T-cell (primary cell): ENCODE measurements at regions not wholly inside any gene's neighbourhood (a gene's known extent, or its start where the extent isn't known, plus 50 kb on each side); places are given as distances from the start of the nearest gene placed in this dataset.

ENCODE experiments used
- ATAC-seq, 4 experiments: fragments of 200-7000 bp in 3 of 4; fragments of 150-1000 bp in 1 of 4; cut with Tn5 transposase; replicated peaks in 1 of 4; 1 replicate in 3 of 4; 2 replicates in 1 of 4; pipeline ENCODE4 v1.10.0; 2021; ENCODE audit warnings: moderate library complexity in 3 of 4, mild to moderate bottlenecking in 2 of 4, moderate number of reproducible peaks in 1 of 4
- CTCF ChIA-PET, 2 donors: fragments of 300-600 bp; sonication (Branson Sonifier 250); formaldehyde crosslinking; loops; one replicate each; lab custom pipeline; 2022; ENCODE audit warnings: antibody characterized with exemption in 2 of 2; lab: Charles Lee
- POLR2A ChIA-PET, 2 donors: fragments of 300-600 bp; sonication (Branson Sonifier 250); formaldehyde crosslinking; loops; one replicate each; lab custom pipeline; 2022; ENCODE audit warnings: antibody characterized with exemption in 2 of 2; lab: Charles Lee
- DNase-seq, 35 experiments: peaks; one replicate each; pipeline versions ENCODE4 v3.0.0 to v3.0.0-alpha.2; 2013 to 2023
- H3K27ac ChIP-seq: one replicate; pipeline ENCODE4 v1.5.1; 2013; ENCODE audit warnings: low read length
- H3K27me3 ChIP-seq, 2 experiments: replicated peaks in 1 of 2; 1 replicate in 1 of 2; 2 replicates in 1 of 2; pipeline versions ENCODE4 v1.6.1 to v1.7.0; 2013; ENCODE audit warnings: low read length in 1 of 2, mixed read lengths in 1 of 2; ENCODE audit not compliant: control insufficient read depth in 2 of 2, insufficient read depth in 2 of 2; ENCODE audit errors: extremely low read depth in 1 of 2
- H3K36me3 ChIP-seq, 2 donors: 1 replicate in 1 of 2; 2 replicates in 1 of 2; pipeline versions ENCODE4 v1.6.1 to v1.7.0; 2013; ENCODE audit warnings: low read length in 1 of 2; ENCODE audit not compliant: control insufficient read depth in 2 of 2, insufficient read depth in 1 of 2; ENCODE audit errors: extremely low read depth in 1 of 2
- H3K4me1 ChIP-seq, 2 experiments: 1 replicate in 1 of 2; 2 replicates in 1 of 2; pipeline versions ENCODE4 v1.6.1 to v1.7.0; 2013; ENCODE audit warnings: low read length in 2 of 2, mixed read lengths in 1 of 2; ENCODE audit not compliant: insufficient read depth in 2 of 2, control insufficient read depth in 1 of 2; ENCODE audit errors: extremely low read depth in 1 of 2
- H3K4me3 ChIP-seq, 2 donors: 1 replicate in 1 of 2; 2 replicates in 1 of 2; pipeline versions ENCODE4 v1.5.1 to v1.7.0; 2013; ENCODE audit warnings: mild to moderate bottlenecking in 2 of 2, low read length in 1 of 2, moderate library complexity in 1 of 2; ENCODE audit not compliant: control insufficient read depth in 1 of 2; ENCODE audit errors: extremely low read depth in 1 of 2
- H3K9me3 ChIP-seq: 2 replicates; pipeline ENCODE4 v1.7.0; 2013
- H3K27ac Mint-ChIP-seq, 2 donors: one replicate each; pipeline ENCODE4 v1.8.0; 2020 to 2021; ENCODE audit warnings: mild to moderate bottlenecking in 2 of 2, mixed read lengths in 2 of 2
- H3K27me3 Mint-ChIP-seq, 2 donors: one replicate each; pipeline ENCODE4 v1.8.0; 2021 to 2022; ENCODE audit warnings: mixed read lengths in 2 of 2
- H3K36me3 Mint-ChIP-seq: one replicate; pipeline ENCODE4 v1.8.0; 2021; ENCODE audit warnings: mixed read lengths
- H3K4me1 Mint-ChIP-seq, 3 donors: one replicate each; pipeline ENCODE4 v1.8.0; 2020 to 2022; ENCODE audit warnings: mixed read lengths in 3 of 3, mild to moderate bottlenecking in 1 of 3
- H3K4me3 Mint-ChIP-seq, 3 donors: one replicate each; pipeline ENCODE4 v1.8.0; 2020 to 2022; ENCODE audit warnings: mild to moderate bottlenecking in 3 of 3, mixed read lengths in 3 of 3, moderate library complexity in 3 of 3
- H3K9me3 Mint-ChIP-seq, 3 donors: one replicate each; pipeline ENCODE4 v1.8.0; 2020 to 2022; ENCODE audit warnings: mixed read lengths in 3 of 3
- WGBS: methylation state at CpG from one replicate; pipeline ENCODE4 v1.1.5; 2013; ENCODE audit warnings: missing lambda C conversion rate; ENCODE audit not compliant: insufficient coverage; 5-methylcytosine and 5-hydroxymethylcytosine counted together

DNA sequence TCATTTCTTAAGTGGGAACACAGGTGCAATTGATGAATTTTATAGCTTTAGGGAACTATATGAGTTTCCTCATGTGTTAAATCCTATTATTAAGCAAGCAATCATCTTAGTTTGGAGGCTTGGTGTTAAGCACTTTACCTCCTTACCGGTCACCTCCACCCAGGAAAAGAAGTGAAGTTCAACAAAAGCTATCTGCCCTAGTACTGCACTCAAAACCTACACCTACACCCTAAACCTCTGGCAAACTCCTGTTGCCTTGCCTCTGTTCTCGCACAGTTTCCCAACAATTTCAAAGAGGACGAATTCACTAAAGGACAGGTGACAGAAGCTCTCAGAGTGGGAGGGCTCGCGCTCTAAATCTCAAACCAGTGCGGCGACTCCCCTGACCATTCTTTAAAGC is 85.7 kb upstream of the TENT5D start:
- Mint-ChIP-seq H3K27ac (no peak overlapping the region), H3K9me3 (no peaks in the 10 kb centered on the region), H3K36me3 (no peaks in the 10 kb centered on the region), H3K27me3 (peaks cover 0 to 6% of the 10 kb centered on the region in 2 donors), H3K4me1 (no peaks in the 10 kb centered on the region), H3K4me3 (peak overlapping the region in 1 of 3 donors; percentile 28)
- Histone ChIP-seq H3K4me1 (no peaks in the 10 kb centered on the region), H3K4me3 (no peak overlapping the region), H3K36me3 (no peaks in the 10 kb centered on the region), H3K9me3 (no peaks in the 10 kb centered on the region), H3K27me3 (no peaks in the 10 kb centered on the region), H3K27ac (no peak overlapping the region)
- ATAC-seq (no peak), DNase-seq (no peak)
- ChIA-PET CTCF (no interaction called here), POLR2A (no interaction called here)
- WGBS: 12% methylated on average over 4 of the region's 7 CpGs

DNA sequence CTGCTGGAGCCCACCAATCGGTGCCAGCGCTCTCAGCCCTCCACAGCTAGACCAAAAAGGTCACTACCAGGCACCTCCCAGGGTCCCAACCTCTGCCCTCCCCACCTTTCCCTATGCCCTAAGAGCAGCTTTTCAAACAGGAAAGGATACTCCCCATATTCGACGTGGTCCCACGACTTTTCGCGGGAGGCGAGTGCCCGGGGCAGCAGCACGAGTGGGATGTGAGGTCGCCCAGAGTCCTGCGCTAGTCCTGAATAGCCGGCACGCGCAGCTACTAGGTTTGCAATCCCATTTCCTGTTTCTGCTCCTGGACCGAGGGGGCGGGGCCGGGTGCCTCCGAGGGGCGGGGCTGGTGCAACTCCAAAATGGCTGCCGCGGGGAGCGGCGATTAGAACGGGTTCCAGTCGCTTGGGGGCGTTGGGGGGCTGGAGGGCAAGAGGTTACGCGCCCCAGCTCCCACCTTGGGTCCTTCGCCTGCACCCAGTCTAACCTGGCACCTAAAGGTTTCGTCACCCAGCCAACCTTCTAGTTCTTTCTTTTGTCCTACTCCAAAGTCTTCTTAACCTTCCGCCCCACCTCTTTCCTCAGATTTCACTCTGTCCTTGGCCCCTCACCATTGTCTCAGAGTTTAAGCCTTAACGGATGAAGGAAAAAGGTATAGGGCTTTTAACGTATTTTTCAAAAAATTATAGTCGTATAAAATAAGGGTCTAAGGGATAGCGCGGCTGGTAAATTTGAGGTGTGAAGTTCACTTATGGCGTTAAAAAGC is 85.0 kb upstream of the TENT5D start:
- 14% methylated on average over 12 of the region's 38 CpGs for WGBS
- ATAC-seq (no peak), DNase-seq (peak in 2 of 35 experiments; percentile 0 to 1)
- no peaks in the 10 kb centered on the region for H3K27me3 ChIP-seq
- Mint-ChIP-seq H3K36me3 (no peaks in the 10 kb centered on the region), H3K9me3 (no peaks in the 10 kb centered on the region), H3K27me3 (peaks cover 0 to 6% of the 10 kb centered on the region in 2 donors), H3K4me1 (no peaks in the 10 kb centered on the region), H3K4me3 (peak overlapping the region in 1 of 3 donors; percentile 28), H3K27ac (no peak overlapping the region)
- H3K36me3 ChIP-seq: no peaks in the 10 kb centered on the region
- no peak overlapping the region for H3K27ac ChIP-seq
- ChIA-PET CTCF (no interaction called here), POLR2A (no interaction called here)
- no peaks in the 10 kb centered on the region for H3K9me3 ChIP-seq
- H3K4me3 ChIP-seq: no peak overlapping the region
- no peaks in the 10 kb centered on the region for H3K4me1 ChIP-seq

DNA sequence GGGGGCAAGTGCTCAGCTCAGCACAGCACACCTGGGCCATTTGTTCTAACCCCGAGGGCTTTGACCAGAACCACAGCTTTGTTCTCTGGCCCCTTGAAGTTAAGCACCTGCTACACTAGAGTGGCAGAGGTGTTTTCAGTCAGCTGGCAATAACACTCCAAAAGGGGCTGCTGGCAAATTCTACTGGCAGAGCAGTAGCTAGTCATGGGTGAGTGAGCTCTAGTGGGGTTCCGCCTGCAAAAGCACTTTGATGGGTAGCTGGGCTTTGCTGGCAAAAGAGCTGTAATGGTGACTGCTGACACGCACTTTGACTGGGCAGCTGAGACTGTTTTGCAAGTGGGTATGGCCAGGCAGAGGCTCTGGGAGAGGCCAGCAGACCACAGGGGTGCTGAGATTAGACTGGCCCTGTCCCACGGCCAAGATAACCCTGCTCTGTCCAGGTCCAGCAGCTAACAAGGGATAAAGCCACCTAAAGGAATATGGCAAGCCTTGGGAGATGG is 65.2 kb upstream of the TENT5D start:
- ATAC-seq (no peak), DNase-seq (no peak)
- CTCF ChIA-PET: no interaction called here
- H3K36me3 ChIP-seq: no peaks in the 10 kb centered on the region
- H3K27ac ChIP-seq: no peak overlapping the region
- H3K4me1 Mint-ChIP-seq: no peaks in the 10 kb centered on the region
- H3K4me1 ChIP-seq: no peaks in the 10 kb centered on the region
- WGBS: 68% methylated on average over 3 of the region's 4 CpGs
- H3K27me3 Mint-ChIP-seq: peaks cover 0 to 13% of the 10 kb centered on the region in 2 donors
- no peaks in the 10 kb centered on the region for H3K36me3 Mint-ChIP-seq
- peaks cover 0 to 4% (median 0%) of the 10 kb centered on the region in 3 donors for H3K9me3 Mint-ChIP-seq
- no peak overlapping the region for H3K4me3 ChIP-seq
- POLR2A ChIA-PET: no interaction called here
- no peak overlapping the region for H3K27ac Mint-ChIP-seq
- H3K9me3 ChIP-seq: no peaks in the 10 kb centered on the region
- no peak overlapping the region for H3K4me3 Mint-ChIP-seq
- no peaks in the 10 kb centered on the region for H3K27me3 ChIP-seq
